Type B pancreatic cell (in vitro differentiated cells): ENCODE measurements at regions not wholly inside any gene's neighbourhood (a gene's known extent, or its start where the extent isn't known, plus 50 kb on each side); places are given as distances from the start of the nearest gene placed in this dataset.
A peak's percentile ranks its signal among the peaks of the same experiment; 100 is the strongest.

Experiments used
- DNase-seq: peaks from one replicate; pipeline ENCODE4 v3.0.0; 2021; ENCODE audit warnings: mixed read lengths; ENCODE audit not compliant: unreplicated experiment; ENCODE audit errors: extremely low spot score
- H3K27ac Mint-ChIP-seq: 2 replicates; pipeline ENCODE4 v1.8.0; 2021; ENCODE audit warnings: mild to moderate bottlenecking, mixed read lengths
- H3K27me3 Mint-ChIP-seq: 2 replicates; pipeline ENCODE4 v1.8.0; 2021; ENCODE audit warnings: mixed read lengths
- H3K36me3 Mint-ChIP-seq: 2 replicates; pipeline ENCODE4 v1.8.0; 2021; ENCODE audit warnings: mixed read lengths
- H3K4me1 Mint-ChIP-seq: one replicate; pipeline ENCODE4 v1.8.0; 2021; ENCODE audit warnings: mixed read lengths; ENCODE audit not compliant: unreplicated experiment
- H3K4me3 Mint-ChIP-seq: 2 replicates; pipeline ENCODE4 v1.8.0; 2021; ENCODE audit warnings: mild to moderate bottlenecking, mixed read lengths
- H3K9me3 Mint-ChIP-seq: 2 replicates; pipeline ENCODE4 v1.8.0; 2021; ENCODE audit warnings: mixed read lengths
- TF ChIP-seq, protein P1 (sequence below): fragments of 200-600 bp; sonication (generic); conservative IDR thresholded peaks from 2 replicates; pipeline ENCODE4 v1.5.0; 2021; ENCODE audit warnings: antibody characterized with exemption, mild to moderate bottlenecking

DNA sequence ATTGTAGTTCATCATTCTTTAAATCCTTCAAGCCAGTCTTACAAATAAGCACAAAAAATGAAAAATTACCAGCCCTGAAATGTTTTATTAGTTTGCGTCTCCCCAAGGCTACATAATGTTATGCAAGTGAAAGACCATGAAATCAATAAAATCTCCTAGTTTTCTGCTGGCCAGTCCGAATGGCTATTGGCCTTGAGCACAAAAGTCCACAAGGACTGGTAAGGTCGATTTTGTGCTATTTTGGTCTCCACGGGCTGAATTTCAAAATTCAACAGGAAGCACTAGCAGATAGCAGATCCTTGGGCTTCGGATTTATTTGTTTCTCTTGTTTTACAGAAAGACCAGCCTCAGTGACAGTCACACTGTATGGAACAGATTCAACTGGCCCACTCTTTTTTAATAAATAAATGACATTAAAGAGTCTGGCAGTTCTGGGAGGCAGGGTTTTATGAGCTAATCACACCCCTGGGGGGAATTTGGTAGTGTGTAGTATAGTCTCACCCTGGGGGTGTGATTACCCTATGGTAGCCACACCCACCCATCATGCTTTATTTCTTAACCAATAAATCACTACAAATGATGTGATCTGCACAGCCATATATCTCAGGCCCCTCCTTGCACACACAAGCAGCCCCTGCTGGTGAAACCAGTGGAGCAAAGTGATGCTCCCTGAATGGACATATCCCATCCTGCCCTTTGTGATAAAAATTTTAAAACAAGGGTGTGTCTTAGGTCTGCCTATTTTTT lies 51.1 kb upstream of the TMEM33 start:
- no peak for DNase-seq
- Mint-ChIP-seq H3K4me3 (no peak overlapping the region), H3K27ac (no peak overlapping the region), H3K9me3 (no peaks in the 10 kb centered on the region), H3K27me3 (peaks cover 85% of the 10 kb centered on the region), H3K4me1 (peaks cover 22% of the 10 kb centered on the region), H3K36me3 (no peaks in the 10 kb centered on the region)
- TF ChIP-seq, protein P1, sequence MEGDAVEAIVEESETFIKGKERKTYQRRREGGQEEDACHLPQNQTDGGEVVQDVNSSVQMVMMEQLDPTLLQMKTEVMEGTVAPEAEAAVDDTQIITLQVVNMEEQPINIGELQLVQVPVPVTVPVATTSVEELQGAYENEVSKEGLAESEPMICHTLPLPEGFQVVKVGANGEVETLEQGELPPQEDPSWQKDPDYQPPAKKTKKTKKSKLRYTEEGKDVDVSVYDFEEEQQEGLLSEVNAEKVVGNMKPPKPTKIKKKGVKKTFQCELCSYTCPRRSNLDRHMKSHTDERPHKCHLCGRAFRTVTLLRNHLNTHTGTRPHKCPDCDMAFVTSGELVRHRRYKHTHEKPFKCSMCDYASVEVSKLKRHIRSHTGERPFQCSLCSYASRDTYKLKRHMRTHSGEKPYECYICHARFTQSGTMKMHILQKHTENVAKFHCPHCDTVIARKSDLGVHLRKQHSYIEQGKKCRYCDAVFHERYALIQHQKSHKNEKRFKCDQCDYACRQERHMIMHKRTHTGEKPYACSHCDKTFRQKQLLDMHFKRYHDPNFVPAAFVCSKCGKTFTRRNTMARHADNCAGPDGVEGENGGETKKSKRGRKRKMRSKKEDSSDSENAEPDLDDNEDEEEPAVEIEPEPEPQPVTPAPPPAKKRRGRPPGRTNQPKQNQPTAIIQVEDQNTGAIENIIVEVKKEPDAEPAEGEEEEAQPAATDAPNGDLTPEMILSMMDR, result peak; percentile 55

DNA sequence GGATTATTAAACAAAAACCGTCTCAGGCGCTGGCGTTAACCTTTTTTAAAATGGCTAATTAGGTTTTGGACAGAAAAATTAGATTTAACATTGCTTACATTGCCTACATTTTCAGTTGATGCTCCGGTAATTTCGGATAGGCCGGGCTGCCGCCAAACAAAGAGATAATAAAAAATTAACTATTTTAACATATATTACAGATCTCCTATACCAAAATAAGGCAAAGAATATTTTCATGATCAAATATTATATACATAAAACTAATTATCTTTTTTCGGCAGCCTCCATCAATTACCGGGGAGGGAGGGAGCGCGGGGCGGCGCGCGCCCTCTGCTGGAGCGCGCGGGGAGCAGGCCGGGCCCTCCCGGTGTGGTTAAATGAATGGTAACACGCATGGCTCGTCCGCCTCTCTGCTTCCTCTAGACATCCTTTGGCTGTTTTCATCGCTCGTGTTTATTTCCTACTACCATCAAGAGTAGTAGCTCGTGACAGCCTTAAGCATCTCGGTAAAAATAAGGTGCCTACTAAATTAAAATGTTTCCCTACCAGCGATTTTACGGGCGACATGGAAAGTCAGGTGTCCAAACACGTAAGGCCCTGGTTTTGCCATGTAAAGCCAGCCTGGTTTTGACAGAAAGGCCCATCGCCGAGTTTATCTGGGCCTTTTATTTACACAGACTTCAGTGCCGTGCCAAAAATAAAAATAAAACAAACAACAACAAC lies 52.4 kb upstream of the TMEM33 start:
- H3K9me3 Mint-ChIP-seq, result no peaks in the 10 kb centered on the region
- peaks cover 95% of the 10 kb centered on the region for H3K27me3 Mint-ChIP-seq
- peak overlapping the region; percentile 76 for H3K4me3 Mint-ChIP-seq
- no peak overlapping the region for H3K27ac Mint-ChIP-seq
- no peaks in the 10 kb centered on the region for H3K36me3 Mint-ChIP-seq
- peaks cover 30% of the 10 kb centered on the region for H3K4me1 Mint-ChIP-seq
- no peak for DNase-seq
- TF ChIP-seq, protein P1, result peak; percentile 98

DNA sequence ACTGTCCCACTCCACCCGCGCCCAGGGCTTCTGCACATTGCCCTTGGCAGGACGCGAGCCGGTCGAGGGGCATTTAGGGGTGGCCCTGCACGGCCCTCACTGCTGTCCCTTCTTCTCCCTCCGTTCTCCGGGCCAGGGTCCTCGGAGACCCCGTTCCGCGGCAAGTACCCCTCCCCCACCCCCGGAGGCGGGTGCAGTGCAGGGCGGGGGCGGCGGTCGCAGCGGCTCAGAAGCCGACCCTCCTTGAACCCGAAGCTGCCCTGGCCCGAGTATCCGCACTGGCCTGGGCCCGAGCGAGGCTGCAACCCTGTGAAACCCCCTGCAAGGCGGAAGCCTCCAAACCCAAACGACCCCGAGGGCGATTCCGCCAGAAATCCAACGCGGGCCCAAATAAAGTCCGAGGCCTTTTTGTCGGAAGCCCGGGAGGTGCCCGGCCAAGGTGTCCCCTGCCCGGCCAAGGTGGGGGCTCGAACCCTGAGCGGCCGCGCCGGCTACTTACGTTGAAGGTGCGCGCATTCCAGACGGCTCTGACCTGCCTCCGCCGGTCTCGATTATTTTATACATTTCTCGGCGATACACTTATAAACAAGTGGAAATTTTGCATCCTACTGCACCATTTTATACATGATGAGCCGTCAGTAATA lies 53.1 kb upstream of the TMEM33 start:
- DNase-seq, result no peak
- Mint-ChIP-seq H3K4me3 (peak overlapping the region; percentile 76), H3K9me3 (no peaks in the 10 kb centered on the region), H3K27ac (no peak overlapping the region), H3K27me3 (peaks cover 95% of the 10 kb centered on the region), H3K4me1 (peaks cover 33% of the 10 kb centered on the region), H3K36me3 (no peaks in the 10 kb centered on the region)
- TF ChIP-seq, protein P1, result no peak

DNA sequence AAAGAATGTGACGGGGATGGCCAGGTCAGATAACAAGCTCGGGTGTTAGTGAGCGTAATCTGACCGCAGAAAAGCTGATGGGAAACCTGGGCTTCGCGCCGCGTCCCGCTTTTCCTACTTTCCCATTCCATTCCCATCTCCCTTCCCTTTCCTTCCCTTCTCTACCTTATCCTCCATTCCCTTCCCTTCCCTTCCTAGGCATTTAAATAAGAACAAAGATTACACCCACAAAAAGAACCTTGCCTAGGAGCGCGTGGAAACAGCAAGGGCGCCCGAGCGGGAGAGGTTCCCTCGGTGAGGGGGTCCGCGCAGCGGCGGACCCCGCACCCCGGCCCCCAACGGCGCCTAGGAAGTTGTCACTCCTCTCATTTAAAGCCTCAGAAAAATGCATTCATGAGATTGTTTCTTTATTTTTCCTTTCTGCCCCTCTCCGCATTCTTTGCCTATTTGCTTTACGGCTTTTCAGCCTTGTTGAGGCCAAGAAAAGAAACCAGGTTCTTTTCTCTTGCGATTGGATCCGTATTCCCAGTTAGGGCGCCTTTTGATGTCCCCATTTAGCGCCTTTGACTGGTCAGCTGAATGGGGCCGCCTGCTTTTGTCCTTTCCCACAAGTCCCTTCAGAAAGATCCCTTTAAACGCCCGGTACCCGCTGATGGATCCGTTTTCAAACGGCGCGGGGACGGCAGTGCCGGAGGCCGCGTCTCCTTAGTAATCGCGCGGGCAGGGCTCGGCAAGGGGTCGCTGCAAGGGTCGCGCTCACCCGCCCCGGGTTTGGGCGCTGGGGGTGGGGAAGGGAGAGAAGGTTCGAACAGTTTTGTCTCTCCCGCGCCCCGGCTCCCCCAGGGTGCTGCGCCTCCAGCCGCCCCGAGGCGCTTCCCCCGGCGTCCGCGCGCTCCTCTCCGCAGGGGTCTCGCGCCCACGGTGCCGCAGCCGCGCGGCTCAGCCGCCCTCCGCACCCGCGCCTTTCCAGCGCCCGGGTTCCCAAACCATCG lies 54.1 kb upstream of the TMEM33 start:
- no peaks in the 10 kb centered on the region for H3K36me3 Mint-ChIP-seq
- peak overlapping the region; percentile 54 for H3K27ac Mint-ChIP-seq
- no peaks in the 10 kb centered on the region for H3K9me3 Mint-ChIP-seq
- DNase-seq, result no peak
- peaks cover 33% of the 10 kb centered on the region for H3K4me1 Mint-ChIP-seq
- peaks cover 95% of the 10 kb centered on the region for H3K27me3 Mint-ChIP-seq
- TF ChIP-seq, protein P1, result no peak
- H3K4me3 Mint-ChIP-seq, result peak overlapping the region; percentile 85
